Fibroblast of gingiva (primary cell): ENCODE measurements at regions not wholly inside any gene's neighbourhood (a gene's known extent, or its start where the extent isn't known, plus 50 kb on each side); places are given as distances from the start of the nearest gene placed in this dataset.

Experiments
- DNase-seq: peaks from one replicate; pipeline ENCODE4 v3.0.0-alpha.2; 2011; ENCODE audit warnings: low read depth

DNA sequence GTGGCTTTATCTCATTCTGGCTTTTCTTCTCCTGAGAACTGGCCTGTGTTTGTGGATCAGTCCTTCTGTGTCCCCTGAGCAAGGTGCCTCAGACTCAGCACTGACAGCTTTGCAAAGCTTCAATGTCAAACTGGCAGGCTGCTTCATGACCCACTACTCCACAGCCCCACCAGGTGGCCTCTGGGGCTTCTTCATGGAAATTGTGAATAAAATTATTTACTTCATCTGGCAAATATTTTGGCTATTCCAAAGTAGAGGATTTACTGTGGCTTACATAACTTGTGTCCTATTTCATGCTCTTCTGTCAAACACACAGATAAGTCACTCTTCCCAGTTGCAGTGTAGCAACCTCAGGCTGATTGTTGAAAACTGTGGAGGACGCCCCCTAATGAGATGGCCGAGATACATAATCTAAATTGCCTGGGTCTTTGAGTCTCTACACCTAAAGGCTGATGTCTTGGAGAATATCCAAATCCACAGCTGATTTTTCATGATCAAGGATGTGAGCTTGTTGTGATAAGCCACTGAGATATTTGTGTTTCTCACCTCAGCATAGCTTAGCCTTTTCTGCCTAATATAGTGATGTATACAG lies 721.9 kb upstream of the SLC10A2 start:
- no peak for DNase-seq

DNA sequence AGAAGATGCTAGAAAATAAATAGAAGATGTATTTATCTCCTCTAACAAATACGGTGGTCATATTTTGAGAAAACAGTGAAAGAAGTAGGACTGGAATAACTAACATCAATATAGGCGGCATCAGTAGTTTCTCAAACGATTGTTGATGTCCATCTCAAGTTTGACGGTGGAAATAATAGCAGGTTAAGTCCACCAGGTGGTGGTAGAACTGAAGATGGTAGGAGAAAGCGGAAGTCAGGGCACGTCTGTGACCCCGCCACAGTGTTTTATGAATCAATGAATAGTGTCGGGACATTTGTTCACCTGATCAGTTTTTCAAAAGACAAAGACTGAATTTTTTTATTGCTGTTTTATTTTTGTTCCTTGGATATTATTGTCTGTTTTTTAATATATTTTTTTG lies 706.4 kb upstream of the SLC10A2 start:
- DNase-seq, result no peak

DNA sequence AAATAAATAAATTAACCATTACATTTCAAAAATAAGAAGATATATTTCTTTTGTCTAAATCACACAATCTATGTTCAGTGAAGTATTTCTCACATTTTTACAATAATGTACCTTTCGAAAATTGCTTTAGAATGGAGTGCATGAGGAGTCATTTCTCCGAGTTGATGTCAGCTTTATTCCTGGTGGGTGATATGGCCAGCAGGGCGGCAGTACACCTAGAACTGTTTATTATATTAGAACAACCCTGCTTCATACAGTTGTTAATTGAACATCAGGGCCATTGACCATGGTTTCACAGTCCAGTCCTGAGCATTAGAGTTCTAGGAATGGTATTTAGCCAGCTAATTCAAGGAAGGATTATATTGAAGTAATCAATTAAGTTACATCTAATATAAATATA lies 696.3 kb upstream of the SLC10A2 start:
- no peak for DNase-seq

DNA sequence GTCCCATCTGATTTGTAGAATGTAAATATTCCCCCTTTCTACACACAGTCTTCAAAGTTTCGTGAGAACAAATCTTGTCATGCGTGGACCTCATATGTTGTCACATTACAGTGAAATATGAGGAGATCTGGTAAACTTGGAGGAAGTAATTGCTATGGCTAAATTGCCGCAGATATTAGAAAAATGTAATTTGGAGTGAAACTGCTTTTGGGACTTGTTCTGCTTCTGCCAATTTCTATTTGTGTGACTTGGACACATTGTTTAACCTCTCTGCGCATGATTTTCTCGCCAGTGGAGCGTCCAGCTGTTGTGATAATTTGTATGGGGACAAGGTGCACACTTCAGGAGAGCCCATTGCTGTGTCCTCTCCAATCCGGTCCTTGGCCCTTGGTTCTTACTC lies 693.1 kb upstream of the SLC10A2 start:
- DNase-seq, result no peak

DNA sequence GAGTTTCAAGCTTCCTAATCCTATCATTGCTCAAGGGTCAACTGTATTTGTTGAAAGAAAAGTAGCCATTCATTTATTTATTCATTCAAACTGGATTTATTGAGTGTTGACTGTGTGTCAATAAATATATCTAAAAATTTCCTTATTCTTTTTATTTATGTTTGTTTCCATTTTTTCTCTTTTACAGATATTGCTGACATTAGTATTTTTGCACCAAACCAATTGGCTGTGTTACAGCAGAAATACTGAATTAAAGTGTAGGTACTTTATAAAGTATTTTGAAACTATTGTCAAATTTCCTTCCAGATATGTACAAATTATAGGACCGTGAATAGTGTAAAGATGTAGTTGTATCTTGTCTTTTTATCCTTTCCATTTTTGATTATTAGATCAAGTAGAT lies 692.0 kb upstream of the SLC10A2 start:
- no peak for DNase-seq

DNA sequence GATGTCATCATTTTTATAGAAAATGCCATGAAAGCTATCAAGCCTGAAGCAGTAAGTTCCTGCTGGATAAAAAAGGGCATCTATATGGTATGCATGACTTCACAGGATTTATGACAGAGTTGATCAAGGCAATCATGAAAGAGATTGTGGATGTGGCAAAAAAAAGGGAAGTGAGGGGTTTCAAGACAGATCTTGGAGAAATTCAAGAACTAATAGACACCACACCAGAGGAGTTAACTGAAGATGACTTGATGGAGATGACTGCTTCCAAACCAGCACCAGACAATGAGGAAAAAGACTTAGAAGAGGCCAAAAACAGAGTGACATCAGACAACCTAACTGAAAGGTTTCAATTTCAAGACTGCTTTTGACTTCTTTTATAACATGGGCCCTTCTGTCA lies 691.1 kb upstream of the SLC10A2 start:
- DNase-seq, result no peak

DNA sequence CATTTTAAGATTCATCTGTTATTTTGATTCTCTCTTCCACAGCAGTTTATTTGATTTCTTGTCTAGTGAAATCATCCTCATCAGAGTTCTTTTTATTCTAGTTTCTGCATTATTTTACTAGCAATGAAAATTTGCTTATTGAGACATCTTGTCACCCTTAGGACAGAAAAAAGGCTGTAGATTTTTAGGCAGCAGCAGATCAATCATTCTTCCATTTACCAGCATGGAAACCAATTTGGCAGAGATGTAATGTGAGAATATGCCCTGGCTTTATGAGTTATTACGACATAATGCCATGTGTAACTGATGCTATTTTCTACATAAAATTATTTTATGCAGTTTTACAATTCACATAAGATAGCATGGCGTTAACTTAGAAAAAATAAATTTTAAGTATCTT lies 688.6 kb upstream of the SLC10A2 start:
- DNase-seq, result no peak

DNA sequence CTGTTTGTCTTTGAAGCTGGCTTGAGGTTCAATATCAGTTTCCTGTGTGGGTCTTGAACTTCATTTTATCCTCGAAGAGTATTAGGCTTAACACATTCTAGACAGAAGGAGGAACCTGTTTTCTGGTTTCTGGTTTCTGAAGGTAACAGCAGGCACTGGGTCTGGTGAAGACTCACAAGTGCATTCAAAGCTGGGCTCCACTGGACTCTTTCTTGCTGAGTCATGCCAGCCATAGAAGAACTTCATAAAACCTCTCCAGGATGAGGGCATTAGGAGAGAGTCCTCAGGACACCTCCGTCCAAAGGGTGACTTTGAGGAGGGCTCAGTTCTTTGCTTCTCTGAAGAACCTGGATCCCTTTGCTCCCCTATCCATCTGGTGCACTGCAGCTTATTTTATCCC lies 668.6 kb upstream of the SLC10A2 start:
- DNase-seq, result no peak

DNA sequence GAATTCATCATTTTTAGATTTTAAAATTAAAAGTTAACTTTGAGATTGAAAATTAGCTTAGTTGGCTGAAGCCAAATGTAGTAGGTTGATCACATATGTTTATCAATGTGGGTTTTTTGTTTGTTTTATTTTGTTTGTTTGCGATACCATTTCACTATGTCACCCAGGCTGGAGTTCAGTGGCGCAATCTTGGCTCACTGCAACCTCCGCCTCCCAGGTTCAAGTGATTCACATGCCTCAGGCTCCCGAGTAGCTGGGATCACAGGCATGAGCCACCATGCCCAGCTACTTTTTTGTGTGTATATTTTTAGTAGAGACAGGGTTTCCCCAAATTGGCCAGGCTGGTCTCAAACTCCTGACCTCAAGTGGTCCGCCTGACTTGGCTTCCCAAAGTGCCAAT lies 665.7 kb upstream of the SLC10A2 start:
- no peak for DNase-seq

DNA sequence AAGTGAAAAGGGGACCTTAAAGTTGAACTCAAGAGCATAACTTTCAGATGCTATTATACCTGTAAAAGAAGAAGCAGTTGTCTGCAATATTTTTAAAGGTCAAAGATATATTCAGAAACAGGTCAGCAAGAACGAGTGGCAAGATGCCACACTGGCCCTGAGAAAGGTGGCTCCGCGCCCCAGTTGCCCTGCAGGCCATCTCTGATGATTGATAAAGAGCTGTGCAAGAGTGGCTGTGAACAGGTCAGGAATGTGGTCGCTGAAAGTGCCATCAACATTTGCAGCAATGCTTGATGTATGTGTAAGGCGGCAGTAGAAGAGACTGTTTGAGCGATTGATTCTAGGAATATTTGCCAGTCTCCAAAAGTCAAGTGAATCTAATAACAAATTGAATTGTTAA lies 664.2 kb upstream of the SLC10A2 start:
- DNase-seq, result no peak

DNA sequence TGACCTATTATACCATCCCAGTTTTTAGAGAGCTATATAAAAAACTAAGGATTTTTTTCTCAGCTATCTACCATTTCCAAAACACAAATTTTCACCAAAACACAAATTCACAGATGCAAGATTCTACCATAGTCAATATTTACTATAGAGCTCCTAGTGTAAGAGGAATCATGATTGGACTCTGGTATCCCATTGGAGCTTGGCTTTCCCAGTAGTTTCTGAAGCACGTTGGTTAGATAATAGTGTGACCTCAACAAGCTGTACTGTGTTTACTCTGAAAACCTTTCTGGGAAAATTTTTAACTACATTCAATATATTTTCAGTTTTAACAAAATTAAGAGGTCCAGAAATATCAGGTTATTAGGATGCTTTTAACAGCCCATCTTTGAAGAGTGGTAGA lies 660.6 kb upstream of the SLC10A2 start:
- DNase-seq, result no peak

DNA sequence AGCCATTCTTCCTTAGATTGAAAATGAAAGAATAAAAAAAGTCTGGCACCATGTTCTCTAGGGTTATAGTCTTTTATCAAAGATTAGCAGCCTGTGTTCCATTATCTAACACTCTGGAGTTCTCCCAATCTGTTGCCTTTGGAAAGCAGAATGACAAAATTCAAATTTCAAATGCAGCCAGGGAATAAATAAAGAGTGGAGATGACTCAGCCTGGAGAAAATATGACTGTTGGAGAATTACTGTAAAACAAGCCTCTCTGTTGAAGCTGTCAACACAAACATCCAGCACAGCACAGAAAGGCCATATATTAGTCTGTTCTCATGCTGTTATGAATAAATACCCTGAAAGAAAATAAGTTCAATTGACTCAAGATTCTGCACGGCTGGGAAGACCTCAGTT lies 650.5 kb upstream of the SLC10A2 start:
- no peak for DNase-seq

DNA sequence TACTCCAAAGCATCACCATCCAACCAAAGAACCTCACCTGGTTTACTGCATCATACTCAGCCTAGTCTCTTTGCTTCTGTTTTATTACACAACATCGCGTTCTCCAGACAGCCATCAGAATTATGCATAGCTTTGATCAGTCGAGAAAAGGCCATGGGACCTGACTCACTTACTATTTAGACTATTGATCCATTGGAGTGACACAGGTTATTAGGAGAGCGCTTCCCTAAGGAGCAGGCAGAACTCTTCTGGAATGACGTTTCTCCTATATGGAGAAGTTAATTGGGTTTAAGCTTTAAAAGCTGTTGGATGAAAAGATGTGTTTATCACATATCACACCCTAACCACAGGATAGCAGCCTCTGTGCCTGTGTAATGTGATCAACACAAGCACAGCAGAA lies 649.1 kb upstream of the SLC10A2 start:
- no peak for DNase-seq

DNA sequence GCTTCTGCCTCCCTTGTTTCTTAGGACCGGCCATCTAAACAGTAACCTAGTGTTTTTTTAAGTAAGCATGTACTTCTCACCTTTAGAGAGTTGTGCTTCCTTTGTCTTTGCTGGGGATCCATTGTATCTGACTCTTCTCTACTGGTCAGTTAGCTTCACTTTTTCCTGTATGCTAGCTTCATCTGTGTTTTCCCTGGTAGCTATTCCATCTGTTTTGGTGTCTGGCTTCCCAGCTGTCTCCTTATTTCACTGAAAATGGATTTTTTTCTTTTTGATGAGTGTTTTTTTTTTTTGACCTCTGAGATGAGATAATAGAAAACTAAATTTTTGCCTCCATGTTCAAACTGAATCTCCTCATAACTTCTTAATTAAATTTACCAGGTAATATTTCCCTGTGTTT lies 637.0 kb upstream of the SLC10A2 start:
- DNase-seq, result no peak

DNA sequence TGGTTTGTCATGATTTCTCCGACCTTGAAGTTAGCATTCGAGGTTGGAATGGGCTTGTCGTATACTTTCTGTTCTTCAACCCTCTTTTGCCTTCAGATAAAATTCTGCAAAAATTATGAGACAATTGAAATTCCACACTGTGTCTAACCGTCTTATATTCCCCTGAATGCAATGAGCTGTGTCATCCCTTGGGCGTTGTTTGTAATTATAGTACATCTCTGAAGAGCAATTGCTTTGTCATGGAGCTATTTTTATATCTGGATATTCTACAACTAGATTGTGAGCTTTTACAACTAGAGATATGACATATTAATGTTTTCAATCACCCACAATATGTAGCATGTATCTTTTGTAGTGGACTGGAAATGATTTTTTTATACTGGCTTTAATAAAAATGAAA lies 631.8 kb upstream of the SLC10A2 start:
- no peak for DNase-seq

DNA sequence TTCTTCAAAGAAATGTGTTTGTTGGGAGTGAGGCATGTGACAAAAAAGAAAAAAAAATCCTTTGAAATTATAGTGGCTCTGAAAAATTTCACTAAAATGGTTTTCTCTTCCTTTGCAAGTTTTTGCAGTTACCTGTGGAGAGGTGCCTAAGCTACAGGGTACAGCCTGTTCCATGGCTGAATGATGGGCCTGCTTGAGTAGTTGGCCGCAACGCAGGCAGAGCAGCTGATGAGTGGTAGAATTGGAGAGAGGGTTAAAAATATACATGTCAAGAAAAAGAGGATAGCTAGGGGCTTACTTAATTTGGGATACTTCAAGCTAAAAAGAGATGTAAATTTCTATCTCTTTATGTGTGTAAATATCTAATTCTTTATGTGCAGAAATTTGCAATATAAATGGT lies 629.1 kb upstream of the SLC10A2 start:
- no peak for DNase-seq

DNA sequence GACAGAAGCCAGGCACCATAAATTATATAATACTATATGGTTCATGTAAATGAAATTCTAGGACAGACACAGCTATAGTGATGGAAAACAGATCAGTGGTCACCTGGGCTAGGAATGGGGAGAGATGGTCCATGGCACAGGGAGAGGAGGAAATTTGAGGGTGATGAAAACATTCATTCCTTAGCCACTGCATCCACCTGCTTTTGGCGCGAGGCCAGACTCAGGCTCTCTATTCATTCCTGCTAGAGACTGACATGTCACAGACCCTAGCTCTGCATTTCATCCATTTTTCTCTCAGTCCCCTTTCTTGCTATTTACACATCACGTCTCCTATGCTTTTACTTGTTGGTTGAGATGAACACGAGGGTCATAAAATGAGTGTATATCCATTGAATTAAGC lies 628.3 kb upstream of the SLC10A2 start:
- DNase-seq, result no peak

DNA sequence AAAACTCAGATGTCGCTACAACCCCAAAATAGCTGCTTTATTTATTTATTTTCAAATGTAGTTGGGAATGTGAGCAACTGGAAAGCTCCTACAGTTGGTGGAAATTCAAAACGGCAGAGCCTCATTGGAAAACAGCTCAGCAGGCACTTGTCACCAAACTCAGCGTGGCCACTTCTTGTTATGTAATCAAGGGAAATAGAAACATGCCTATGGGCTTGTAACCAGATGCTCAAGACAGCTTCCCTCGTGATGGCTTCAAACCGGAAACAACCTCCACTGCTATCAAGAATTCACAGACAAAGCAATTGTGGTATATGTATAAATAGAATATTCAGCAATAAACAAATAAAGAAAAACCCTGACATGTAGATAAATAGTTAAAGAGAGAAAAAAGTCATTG lies 627.8 kb upstream of the SLC10A2 start:
- no peak for DNase-seq

DNA sequence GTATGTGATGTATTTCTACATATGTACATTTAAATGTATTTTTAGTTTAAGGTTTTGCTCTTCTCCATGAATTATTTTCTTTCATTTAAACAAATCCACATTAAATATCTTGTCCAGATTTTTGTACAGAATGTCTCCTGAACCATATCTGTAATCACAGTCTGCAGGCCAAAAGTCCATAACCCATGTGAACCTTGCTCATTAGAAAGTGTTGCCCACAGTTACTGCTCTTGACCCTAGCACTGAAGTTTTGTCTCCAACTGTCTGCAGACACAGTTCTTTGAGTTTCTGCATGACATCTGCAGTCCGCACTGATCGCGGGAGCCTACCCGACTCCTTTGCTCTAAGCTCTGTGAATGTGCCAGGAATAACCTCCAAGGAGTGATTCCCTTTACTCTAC lies 626.2 kb upstream of the SLC10A2 start:
- no peak for DNase-seq

DNA sequence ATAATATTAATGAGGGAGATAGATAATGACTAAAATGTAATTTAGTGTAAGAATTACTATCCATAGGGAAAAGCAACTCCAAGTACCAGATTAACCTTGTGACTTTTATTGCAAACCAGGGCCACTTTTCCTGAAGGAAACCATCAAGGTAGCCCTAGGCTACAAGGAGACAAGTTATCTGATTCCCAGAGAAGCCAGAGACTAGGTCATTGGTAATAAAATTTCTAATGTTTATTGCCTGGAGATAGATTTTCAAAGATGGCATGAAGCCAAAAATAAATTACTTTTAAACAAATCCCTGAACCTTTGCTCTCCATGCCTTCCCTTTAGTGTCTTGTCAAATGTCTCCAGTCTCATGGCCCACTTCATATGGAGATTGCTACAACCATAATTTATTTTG lies 610.1 kb upstream of the SLC10A2 start:
- no peak for DNase-seq

DNA sequence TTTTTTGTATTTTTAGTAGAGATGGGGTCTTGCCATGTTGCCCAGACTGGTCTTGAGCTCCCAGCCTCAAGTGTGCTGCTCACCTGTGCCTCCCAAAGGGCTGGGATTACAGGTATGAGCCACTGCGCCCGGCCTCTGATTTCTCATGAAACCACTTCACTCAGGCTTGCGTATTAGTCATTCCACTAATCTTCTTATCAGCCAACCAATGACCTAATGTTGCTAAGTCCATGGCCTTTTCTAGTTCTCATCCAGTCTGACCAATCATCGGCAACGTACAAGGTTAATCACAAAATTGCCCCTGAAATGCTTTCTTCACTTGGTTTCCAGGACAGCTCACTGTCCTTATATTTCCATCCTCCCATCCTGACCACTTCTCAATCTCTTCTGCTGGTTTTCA lies 605.3 kb upstream of the SLC10A2 start:
- no peak for DNase-seq

DNA sequence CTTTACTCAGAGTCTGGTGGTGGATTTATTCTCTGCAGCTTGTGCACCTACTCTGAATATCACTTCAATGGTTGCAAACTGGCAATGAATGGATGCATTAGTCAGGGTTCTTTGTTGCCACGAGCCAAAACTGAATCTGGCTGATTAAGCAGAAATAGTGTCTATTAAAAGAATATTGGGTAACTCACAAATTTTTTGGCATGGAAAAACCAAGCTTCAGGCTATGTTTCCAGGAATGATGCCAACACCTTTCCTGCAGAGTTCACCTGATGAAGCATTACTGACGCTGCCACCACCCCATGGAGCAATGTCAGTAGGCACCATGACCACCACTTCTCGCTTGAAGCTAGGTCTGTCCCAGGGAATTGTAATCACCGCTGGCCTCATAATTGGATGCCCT lies 597.8 kb upstream of the SLC10A2 start:
- DNase-seq, result no peak

DNA sequence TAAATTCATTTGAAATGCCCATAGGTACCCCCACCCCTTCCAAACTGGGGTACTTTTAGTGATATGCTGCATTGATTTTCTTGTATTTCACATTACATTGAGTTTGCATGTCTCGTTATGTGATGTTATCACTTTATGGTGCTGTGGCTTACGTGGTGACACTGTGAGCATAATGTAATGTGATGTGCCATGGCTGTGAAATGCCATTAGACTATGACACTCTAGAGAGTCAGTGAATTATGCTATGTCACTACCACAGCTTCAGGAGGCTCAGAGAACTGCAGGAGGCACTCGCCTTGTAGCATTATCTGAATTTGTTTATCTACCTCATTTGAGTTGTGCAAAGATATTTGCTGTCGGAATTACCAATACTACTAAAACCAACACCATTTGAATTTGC lies 590.1 kb upstream of the SLC10A2 start:
- DNase-seq, result no peak

DNA sequence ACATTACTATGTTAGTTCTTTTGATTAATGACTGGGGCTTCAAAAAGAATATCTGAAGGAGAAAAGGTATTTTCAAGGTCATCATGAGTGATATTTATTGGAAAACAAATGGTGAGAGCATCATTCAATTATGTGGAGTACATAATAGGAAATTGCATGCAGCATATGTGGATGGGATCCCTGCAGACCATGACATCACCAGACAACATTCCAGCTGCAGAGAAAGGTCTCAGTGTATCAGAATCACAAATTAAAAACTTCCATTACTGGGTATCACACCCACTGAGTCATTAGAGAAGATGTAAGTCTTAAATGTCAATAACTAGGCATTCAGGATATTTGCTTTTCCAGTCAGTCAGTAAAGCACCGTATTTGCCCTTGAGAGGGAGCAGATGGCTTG lies 574.4 kb upstream of the SLC10A2 start:
- DNase-seq, result no peak

DNA sequence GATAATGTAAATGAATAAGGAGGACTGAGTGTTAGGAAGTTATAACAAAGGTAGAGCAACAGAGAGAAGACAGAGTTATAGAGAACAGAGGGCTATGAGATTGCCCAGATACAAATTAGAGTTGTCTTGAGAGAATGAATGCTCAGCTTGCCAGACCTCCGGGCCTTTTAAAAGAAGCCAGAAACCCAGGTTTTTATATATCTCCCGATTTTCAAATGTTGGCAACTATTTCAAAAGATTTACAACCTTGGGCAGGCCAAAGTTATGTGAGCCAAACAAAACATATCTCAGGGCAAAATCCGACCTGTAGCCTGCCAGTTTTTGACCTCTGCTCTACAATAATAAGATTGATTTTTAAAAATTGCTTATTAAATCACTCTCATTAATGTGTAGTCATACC lies 573.1 kb upstream of the SLC10A2 start:
- DNase-seq, result no peak
